NCI-H2081 (cell line): ENCODE measurements at regions not wholly inside any gene's neighbourhood (a gene's known extent, or its start where the extent isn't known, plus 50 kb on each side); places are given as distances from the start of the nearest gene placed in this dataset.

Experiments used
- DNase-seq, 2 experiments: peaks; one replicate each; lab custom pipeline; 2025; lab: John Stamatoyannopoulos, UW

- DNase-seq: no peak
Measured at GRCh38 chr2:107218208-107218607, 332.2 kb upstream of the ST6GAL2 start.

GRCh38 chr2:107222466-107222865, 336.5 kb upstream of the ST6GAL2 start:
- DNase-seq: no peak

- DNase-seq: no peak
Measured at GRCh38 chr2:107235491-107236254, 349.7 kb upstream of the ST6GAL2 start.

DNA sequence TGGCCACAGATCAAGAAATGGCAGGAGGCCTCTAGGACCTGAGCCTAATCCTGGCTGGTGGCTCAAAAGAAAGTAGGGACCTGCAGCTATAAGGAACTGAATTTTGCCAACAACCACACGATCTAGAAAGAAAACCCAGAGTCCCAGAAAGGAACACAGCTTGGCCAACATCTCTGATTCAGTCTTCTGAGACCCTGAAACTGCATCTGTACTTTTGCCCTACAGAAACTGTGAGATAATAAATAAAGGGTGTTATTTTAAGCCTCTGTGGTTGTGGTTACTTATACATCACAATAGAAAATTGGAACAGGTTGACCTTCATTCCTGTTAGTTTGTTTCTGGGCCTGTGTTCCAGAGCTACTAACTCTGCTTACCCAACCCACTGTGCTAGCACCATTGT, 356.8 kb upstream of the ST6GAL2 start:
- no peak for DNase-seq

DNA sequence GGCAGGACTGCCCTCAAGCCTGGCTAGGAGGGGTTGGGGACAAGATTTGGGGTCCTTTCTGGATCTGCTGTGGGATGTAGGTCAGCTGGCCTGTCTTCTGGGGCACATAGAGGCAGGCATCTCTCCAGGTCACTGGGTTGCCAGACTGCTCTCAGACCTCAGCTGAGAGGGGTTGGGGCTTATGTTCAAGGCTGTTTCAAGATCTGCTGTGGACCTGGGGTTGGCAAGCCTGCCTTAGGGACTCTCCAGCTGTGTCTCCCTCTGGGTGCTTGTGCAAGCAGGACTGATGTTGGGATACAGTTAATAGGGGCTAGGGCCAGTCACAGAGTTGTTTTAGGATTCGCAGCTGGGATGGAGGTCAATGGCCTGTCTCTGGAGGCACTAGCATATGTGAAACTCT, 363.0 kb upstream of the ST6GAL2 start:
- DNase-seq: no peak

GRCh38 chr2:107255744-107256143, 369.8 kb upstream of the ST6GAL2 start:
- no peak for DNase-seq

- DNase-seq: no peak
Measured at GRCh38 chr2:107258531-107259407, 372.8 kb upstream of the ST6GAL2 start.

DNA sequence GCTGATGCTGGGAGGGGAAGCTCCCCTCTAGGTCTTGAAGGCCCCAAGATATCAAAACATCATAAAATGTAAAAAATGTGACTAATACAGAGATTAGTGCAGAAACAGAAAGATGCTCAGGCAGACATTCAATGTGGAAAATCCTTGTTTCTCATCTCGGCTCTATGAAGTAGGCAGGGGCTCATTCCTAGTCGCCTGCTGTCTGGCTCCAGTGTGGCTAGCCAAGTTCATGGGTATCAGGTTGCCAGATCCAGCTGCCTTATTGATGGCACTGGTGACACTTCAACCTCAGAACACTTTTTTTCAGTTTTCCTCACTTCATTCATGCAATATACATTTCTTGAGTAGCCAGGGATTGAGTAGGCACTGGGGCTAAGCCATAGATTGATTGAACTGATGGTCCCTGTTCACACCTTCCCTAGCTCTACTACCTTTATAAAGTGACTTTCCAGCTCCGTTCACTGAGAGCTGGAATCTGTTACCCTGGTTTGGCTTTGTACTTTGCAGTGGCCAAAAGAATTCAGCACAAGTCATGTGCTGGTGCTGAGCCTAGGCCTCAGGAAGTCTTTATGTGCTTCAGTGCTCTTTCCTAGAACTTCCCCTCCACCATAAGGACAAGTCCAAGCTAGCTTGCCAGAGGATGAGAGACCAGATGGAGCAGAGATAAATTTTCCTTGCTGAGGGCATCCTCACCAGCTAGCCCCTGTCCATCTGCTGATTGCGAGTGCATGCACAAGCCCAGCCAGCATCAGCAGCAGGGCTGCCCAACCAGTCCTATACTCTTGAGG, 373.6 kb upstream of the ST6GAL2 start:
- no peak for DNase-seq

DNA sequence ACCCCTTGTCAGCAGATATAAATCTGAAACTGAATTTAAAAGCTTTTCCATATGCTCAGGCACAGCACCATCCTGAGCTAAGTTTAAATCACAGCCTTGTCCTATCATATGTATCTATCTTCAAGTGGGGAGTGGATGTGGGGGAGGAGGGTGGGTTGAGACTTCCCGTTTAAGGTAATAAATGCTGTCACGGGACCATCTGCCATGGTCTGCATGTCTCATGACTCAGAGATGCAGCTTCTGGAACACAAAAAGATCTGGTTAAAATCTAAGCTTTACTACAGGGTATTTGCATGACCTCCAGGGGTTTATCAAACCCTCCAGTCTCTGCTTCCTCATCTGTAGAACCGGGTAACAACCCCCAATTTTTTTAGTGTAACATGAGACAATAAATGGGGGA, 377.7 kb upstream of the ST6GAL2 start:
- no peak for DNase-seq

- no peak for DNase-seq
Measured at GRCh38 chr2:107264184-107264583, 378.2 kb upstream of the ST6GAL2 start.

DNA sequence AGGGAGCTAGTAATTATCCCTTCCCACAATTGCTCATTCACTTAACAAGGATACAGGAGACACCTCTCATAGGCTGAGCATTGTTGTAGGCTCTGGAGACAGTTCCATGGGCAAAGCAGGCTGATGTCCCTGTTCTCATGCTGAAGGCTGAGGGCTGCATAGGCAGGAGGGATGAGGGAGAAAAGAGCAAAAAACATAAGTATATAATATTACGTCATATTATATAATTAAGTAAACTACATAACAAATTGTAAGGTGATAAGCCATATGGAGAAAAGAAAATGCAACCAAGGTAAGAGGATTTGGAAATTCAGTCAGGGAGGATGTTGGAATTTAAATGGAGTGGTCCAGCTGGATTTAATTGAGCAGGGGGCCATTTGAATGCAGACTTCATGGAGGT, 380.6 kb upstream of the ST6GAL2 start:
- DNase-seq: no peak

- no peak for DNase-seq
Measured at GRCh38 chr2:107267086-107267485, 381.1 kb upstream of the ST6GAL2 start.

GRCh38 chr2:107276034-107276433, 390.1 kb upstream of the ST6GAL2 start:
- no peak for DNase-seq

DNA sequence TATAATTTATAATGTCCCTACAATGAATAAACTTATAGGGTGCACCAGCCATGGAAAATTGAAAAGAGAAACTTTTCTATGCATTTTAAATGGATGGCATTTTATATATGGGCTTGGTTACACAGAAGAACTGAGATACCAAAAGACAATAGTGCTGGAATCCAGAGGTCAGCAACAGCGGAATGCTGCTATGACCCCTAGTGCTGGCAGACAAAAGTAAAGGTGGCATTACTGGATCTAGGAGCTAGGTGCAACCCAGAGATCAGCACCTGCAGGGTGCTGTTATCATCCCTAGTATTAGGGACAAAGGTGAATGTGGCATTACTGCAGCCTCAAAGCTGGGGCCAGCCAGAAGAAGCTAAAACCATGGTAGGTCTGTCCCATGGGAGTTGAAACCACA, 392.7 kb upstream of the ST6GAL2 start:
- DNase-seq: no peak

- DNase-seq: no peak
Measured at GRCh38 chr2:107281637-107282036, 395.7 kb upstream of the ST6GAL2 start.

DNA sequence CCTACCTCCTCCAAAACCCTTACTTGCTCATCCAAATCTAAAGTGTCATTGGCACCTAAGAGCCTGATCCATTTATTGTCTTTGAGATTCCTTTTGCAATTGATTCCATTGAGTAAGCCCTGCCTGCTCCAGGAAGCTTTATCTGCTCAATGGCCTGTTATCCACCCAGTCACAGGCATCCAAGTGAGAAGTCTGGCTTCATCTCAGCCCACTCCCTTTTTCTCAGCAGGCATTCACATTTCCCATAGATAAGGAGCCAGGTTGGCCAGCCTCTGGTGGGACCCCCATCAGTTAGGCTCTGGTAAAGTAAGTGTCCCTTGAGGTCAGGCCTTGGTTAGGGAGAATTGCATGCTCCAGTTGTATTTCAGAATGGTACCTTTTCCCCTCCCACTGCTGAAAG, 396.2 kb upstream of the ST6GAL2 start:
- DNase-seq: no peak

- no peak for DNase-seq
Measured at GRCh38 chr2:107285621-107286299, 399.8 kb upstream of the ST6GAL2 start.

- no peak for DNase-seq
Measured at GRCh38 chr2:107290041-107290440, 404.1 kb upstream of the ST6GAL2 start.

- DNase-seq: no peak
Measured at GRCh38 chr2:107303964-107304363, 418.0 kb upstream of the ST6GAL2 start.

- DNase-seq: no peak
Measured at GRCh38 chr2:107305966-107306365, 420.0 kb upstream of the ST6GAL2 start.

- no peak for DNase-seq
Measured at GRCh38 chr2:107306881-107307280, 420.9 kb upstream of the ST6GAL2 start.

GRCh38 chr2:107308835-107309234, 422.9 kb upstream of the ST6GAL2 start:
- no peak for DNase-seq
